Epithelial cell of proximal tubule (primary cell): ENCODE measurements at regions not wholly inside any gene's neighbourhood (a gene's known extent, or its start where the extent isn't known, plus 50 kb on each side); places are given as distances from the start of the nearest gene placed in this dataset.

Source experiments
- DNase-seq: peaks from one replicate; pipeline ENCODE4 v3.0.0-alpha.2; 2011; ENCODE audit warnings: low read depth
- H3K4me3 ChIP-seq: 2 replicates; pipeline ENCODE4 v1.5.1; 2011; ENCODE audit warnings: low read depth, mild to moderate bottlenecking, low read length
- CTCF ChIP-seq: conservative IDR thresholded peaks from 2 replicates; pipeline ENCODE4 v1.5.1; 2012; ENCODE audit warnings: low read depth, mild to moderate bottlenecking, low read length

GRCh38 chr3:38907426-38907825 is 91.4 kb upstream of the SCN10A start:
- no peak for DNase-seq
- TF ChIP-seq CTCF = no peak
- H3K4me3 ChIP-seq = no peak overlapping the region

DNA sequence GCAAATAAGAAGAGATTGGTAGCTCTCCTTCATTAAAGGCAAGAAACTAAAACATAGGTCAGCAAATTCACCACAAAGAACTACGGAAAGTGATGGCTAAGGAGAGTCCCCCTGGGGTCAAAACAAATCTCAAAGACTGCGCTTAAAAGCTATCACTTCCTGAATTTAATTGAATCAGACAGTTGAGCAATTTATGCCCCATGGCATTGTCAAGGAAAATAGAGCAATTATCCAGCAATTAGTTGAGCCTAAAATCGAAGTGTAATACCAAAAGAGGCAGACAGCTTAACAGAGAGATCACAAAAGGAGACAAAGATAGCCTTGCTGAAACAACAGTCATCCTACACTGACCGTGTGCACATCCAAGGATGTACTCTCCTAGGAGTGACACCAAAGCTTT is 74.4 kb upstream of the SCN10A start:
- H3K4me3 ChIP-seq = no peak overlapping the region
- no peak for DNase-seq
- no peak for TF ChIP-seq CTCF

- no peak for TF ChIP-seq CTCF
- no peak for DNase-seq
- no peak overlapping the region for H3K4me3 ChIP-seq
Observed at GRCh38 chr3:38878646-38879045, 62.6 kb upstream of the SCN10A start.
